H1 (cell line): ENCODE measurements at regions not wholly inside any gene's neighbourhood (a gene's known extent, or its start where the extent isn't known, plus 50 kb on each side); places are given as distances from the start of the nearest gene placed in this dataset.

Experiments used
- CTCF ChIA-PET: fragments of 300-600 bp; sonication (Branson Sonifier 250); formaldehyde crosslinking; loops from one replicate; lab custom pipeline; 2021; ENCODE audit not compliant: partially characterized antibody; lab: Charles Lee
- POLR2A ChIA-PET: fragments of 300-600 bp; sonication (Branson Sonifier 250); formaldehyde crosslinking; loops from one replicate; lab custom pipeline; 2021; ENCODE audit warnings: inconsistent platforms; ENCODE audit not compliant: partially characterized antibody; lab: Charles Lee
- DNase-seq, 2 experiments: peaks; one replicate each; pipeline versions ENCODE4 v3.0.0 to v3.0.0-alpha.2; 2010 to 2022; ENCODE audit warnings: low spot score in 2 of 2, low read depth in 1 of 2, mixed read lengths in 1 of 2
- FAIRE-seq: peaks from 2 replicates; lab custom pipeline; 2011; peaks lifted over from hg19 to GRCh38; lab: Jason Lieb, UNC
- H2AFZ ChIP-seq: 2 replicates; pipeline ENCODE4 v1.8.1; 2012; ENCODE audit warnings: low read length, inconsistent platforms
- H2AK5ac ChIP-seq: 2 replicates; pipeline ENCODE4 v1.6.1; 2013; ENCODE audit warnings: low read depth, low read length
- H2BK120ac ChIP-seq: replicated peaks from 2 replicates; pipeline ENCODE3; 2013; ENCODE audit warnings: low read depth, low read length, inconsistent platforms
- H2BK12ac ChIP-seq: 2 replicates; pipeline ENCODE4 v1.6.1; 2013; ENCODE audit warnings: low read depth, low read length
- H2BK15ac ChIP-seq: 2 replicates; pipeline ENCODE4 v1.6.1; 2013; ENCODE audit warnings: low read length
- H2BK20ac ChIP-seq: 2 replicates; pipeline ENCODE4 v1.6.1; 2013; ENCODE audit warnings: low read length
- H2BK5ac ChIP-seq: 2 replicates; pipeline ENCODE4 v1.6.1; 2013; ENCODE audit warnings: low read depth, low read length
- H3K14ac ChIP-seq: 2 replicates; pipeline ENCODE4 v1.6.1; 2013; ENCODE audit warnings: inconsistent platforms; ENCODE audit not compliant: insufficient read length
- H3K18ac ChIP-seq: 2 replicates; pipeline ENCODE4 v1.6.1; 2013; ENCODE audit warnings: low read length; ENCODE audit errors: extremely low read depth
- H3K23ac ChIP-seq: 2 replicates; pipeline ENCODE4 v1.6.1; 2013; ENCODE audit warnings: inconsistent platforms; ENCODE audit not compliant: insufficient read length
- H3K23me2 ChIP-seq: 2 replicates; pipeline ENCODE4 v1.6.1; 2013; ENCODE audit warnings: low read depth, low read length
- H3K27ac ChIP-seq: 2 replicates; pipeline ENCODE4 v1.6.1; 2011; ENCODE audit warnings: low read depth, low read length, inconsistent platforms
- H3K27me3 ChIP-seq, 4 experiments: replicated peaks in 1 of 4; 1 replicate in 1 of 4; 2 replicates in 3 of 4; pipeline versions ENCODE4 v1.6.1 to v1.8.1; 2011 to 2013; ENCODE audit warnings: low read length in 3 of 4, mild to moderate bottlenecking in 3 of 4, inconsistent platforms in 2 of 4, mixed read lengths in 2 of 4, moderate library complexity in 1 of 4; ENCODE audit not compliant: control insufficient read depth in 3 of 4, insufficient read depth in 3 of 4; ENCODE audit errors: extremely low read depth in 1 of 4
- H3K36me3 ChIP-seq, 4 experiments: 2 replicates each; pipeline versions ENCODE4 v1.6.1 to v1.8.1; 2011 to 2013; ENCODE audit warnings: mild to moderate bottlenecking in 4 of 4, low read length in 3 of 4, moderate library complexity in 2 of 4, control low read depth in 1 of 4, inconsistent platforms in 1 of 4; ENCODE audit not compliant: insufficient read depth in 4 of 4, control insufficient read depth in 2 of 4
- H3K4ac ChIP-seq: replicated peaks from 2 replicates; pipeline ENCODE3; 2013; ENCODE audit warnings: low read length, low read depth, mixed read lengths, inconsistent platforms; ENCODE audit not compliant: insufficient read length
- H3K4me1 ChIP-seq, 4 experiments: replicated peaks in 1 of 4; 1 replicate in 1 of 4; 2 replicates in 3 of 4; pipeline versions ENCODE4 v1.6.1 to v1.8.1; 2011 to 2013; ENCODE audit warnings: low read length in 3 of 4, inconsistent platforms in 2 of 4, mixed read lengths in 1 of 4; ENCODE audit not compliant: insufficient read depth in 4 of 4, control insufficient read depth in 3 of 4
- H3K4me2 ChIP-seq, 2 experiments: 2 replicates each; pipeline versions ENCODE4 v1.6.1 to v1.8.1; 2011 to 2013; ENCODE audit warnings: low read depth in 2 of 2, low read length in 2 of 2, control low read depth in 1 of 2, inconsistent platforms in 1 of 2, mild to moderate bottlenecking in 1 of 2; ENCODE audit not compliant: insufficient read depth in 1 of 2
- H3K4me3 ChIP-seq, 4 experiments: fragments of 200-600, 300-600 bp in 1 of 4; sonication (generic), shearing (Covaris generic), sonication (Bioruptor Twin) in 1 of 4; 2 replicates each; pipeline versions ENCODE4 v1.5.1 to v1.8.1; 2011 to 2016; ENCODE audit warnings: low read length in 4 of 4, low read depth in 3 of 4, control low read depth in 2 of 4, inconsistent platforms in 2 of 4, mild to moderate bottlenecking in 2 of 4, mixed read lengths in 1 of 4, moderate library complexity in 1 of 4; ENCODE audit not compliant: insufficient read depth in 2 of 4; ENCODE audit errors: extremely low read depth in 1 of 4
- H3K56ac ChIP-seq: replicated peaks from 2 replicates; pipeline ENCODE3; 2013; ENCODE audit warnings: low read depth, mild to moderate bottlenecking, mixed read lengths, low read length, inconsistent platforms; ENCODE audit not compliant: insufficient read length
- H3K79me1 ChIP-seq: 2 replicates; pipeline ENCODE4 v1.6.1; 2013; ENCODE audit warnings: low read depth, low read length, control low read depth
- H3K79me2 ChIP-seq, 2 experiments: 2 replicates each; pipeline versions ENCODE4 v1.6.1 to v1.8.1; 2012 to 2013; ENCODE audit warnings: low read length in 2 of 2, mild to moderate bottlenecking in 2 of 2, inconsistent platforms in 1 of 2; ENCODE audit not compliant: insufficient read depth in 2 of 2, control insufficient read depth in 1 of 2
- H3K9ac ChIP-seq, 4 experiments: replicated peaks in 1 of 4; 1 replicate in 1 of 4; 2 replicates in 3 of 4; pipeline versions ENCODE4 v1.6.1 to v1.8.1; 2011 to 2013; ENCODE audit warnings: low read depth in 3 of 4, low read length in 3 of 4, control low read depth in 2 of 4, mild to moderate bottlenecking in 2 of 4, moderate library complexity in 2 of 4, inconsistent platforms in 1 of 4; ENCODE audit errors: extremely low read depth in 1 of 4
- H3K9me3 ChIP-seq, 2 experiments: 2 replicates each; pipeline versions ENCODE4 v1.6.1 to v1.8.1; 2012 to 2013; ENCODE audit warnings: mild to moderate bottlenecking in 2 of 2, moderate library complexity in 2 of 2, control low read depth in 1 of 2, inconsistent platforms in 1 of 2, low read depth in 1 of 2, low read length in 1 of 2, mixed read lengths in 1 of 2; ENCODE audit not compliant: insufficient read depth in 2 of 2
- H4K20me1 ChIP-seq, 2 experiments: replicated peaks in 1 of 2; 2 replicates each; pipeline versions ENCODE3 to v1.8.1; 2011 to 2013; ENCODE audit warnings: inconsistent platforms in 2 of 2, low read length in 2 of 2, mild to moderate bottlenecking in 1 of 2; ENCODE audit not compliant: insufficient read depth in 2 of 2, control insufficient read depth in 1 of 2
- H4K5ac ChIP-seq: 2 replicates; pipeline ENCODE4 v1.6.1; 2013; ENCODE audit warnings: low read length, low read depth, mixed read lengths, inconsistent platforms; ENCODE audit not compliant: insufficient read length
- H4K8ac ChIP-seq: 2 replicates; pipeline ENCODE4 v1.8.0; 2013; ENCODE audit warnings: mild to moderate bottlenecking, moderate library complexity, low read length, inconsistent platforms; ENCODE audit not compliant: insufficient read depth; ENCODE audit errors: extremely low read depth
- H4K91ac ChIP-seq: replicated peaks from 2 replicates; pipeline ENCODE3; 2013; ENCODE audit warnings: low read length, mixed read lengths, inconsistent platforms; ENCODE audit not compliant: insufficient read length
- BACH1 ChIP-seq: IDR thresholded peaks from 2 replicates; pipeline ENCODE4 v1.6.1; 2012; ENCODE audit warnings: low read length, improper control_type of control experiment
- CTCF ChIP-seq, 3 experiments: IDR thresholded peaks; 1 replicate in 2 of 3; 2 replicates in 1 of 3; pipeline versions ENCODE4 v1.5.1 to v1.6.1; 2011; ENCODE audit warnings: low read length in 3 of 3, mild to moderate bottlenecking in 3 of 3, inconsistent platforms in 2 of 3, low read depth in 1 of 3, moderate library complexity in 1 of 3; ENCODE audit not compliant: insufficient read depth in 1 of 3; ENCODE audit errors: control extremely low read depth in 1 of 3
- EP300 ChIP-seq, 2 experiments: IDR thresholded peaks; 1 replicate in 1 of 2; 2 replicates in 1 of 2; pipeline ENCODE4 v1.6.1; 2011 to 2012; ENCODE audit warnings: low read depth in 2 of 2, low read length in 2 of 2, mild to moderate bottlenecking in 2 of 2, borderline replicate concordance in 1 of 2, inconsistent platforms in 1 of 2, moderate library complexity in 1 of 2
- RAD21 ChIP-seq, 2 experiments: IDR thresholded peaks in 1 of 2; conservative IDR thresholded peaks in 1 of 2; 2 replicates each; pipeline ENCODE4 v1.6.1; 2011; ENCODE audit warnings: low read depth in 2 of 2, low read length in 2 of 2, improper control_type of control experiment in 1 of 2, inconsistent platforms in 1 of 2, mild to moderate bottlenecking in 1 of 2, moderate library complexity in 1 of 2
- SRF ChIP-seq: IDR thresholded peaks from 2 replicates; pipeline ENCODE4 v1.6.1; 2011; ENCODE audit warnings: mild to moderate bottlenecking, low read depth, low read length, moderate library complexity
- TCF12 ChIP-seq: IDR thresholded peaks from 2 replicates; pipeline ENCODE4 v1.6.1; 2011; ENCODE audit warnings: low read depth, mild to moderate bottlenecking, low read length
- TEAD4 ChIP-seq: IDR thresholded peaks from 2 replicates; pipeline ENCODE4 v1.6.1; 2012; ENCODE audit warnings: low read depth, low read length, inconsistent platforms, mixed read lengths
- WGBS, 2 experiments: shearing (Covaris generic) in 1 of 2; methylation state at CpG; one replicate each; pipeline versions ENCODE4 v1.1.6 to v1.1.7; 2013 to 2015; ENCODE audit warnings: low lambda C conversion rate in 2 of 2, mixed read lengths in 2 of 2, inconsistent platforms in 1 of 2, low coverage in 1 of 2, missing lambda C conversion rate in 1 of 2; ENCODE audit not compliant: insufficient replicate concordance in 2 of 2, insufficient coverage in 1 of 2, insufficient read length in 1 of 2; ENCODE audit errors: extremely low coverage in 1 of 2, missing lambda C conversion rate in 1 of 2; 5-methylcytosine and 5-hydroxymethylcytosine counted together

- H4K8ac ChIP-seq, result no peak overlapping the region
- H2BK12ac ChIP-seq, result no peak overlapping the region
- H3K4ac ChIP-seq, result no peak overlapping the region
- no peak for DNase-seq
- no peak overlapping the region for H2BK120ac ChIP-seq
- H4K20me1 ChIP-seq, result no peaks in the 10 kb centered on the region
- no peak overlapping the region for H3K23ac ChIP-seq
- H3K9ac ChIP-seq, result no peak overlapping the region
- H2AK5ac ChIP-seq, result no peak overlapping the region
- TF ChIP-seq SRF (no peak), BACH1 (no peak), CTCF (IDR thresholded peaks at IDR 0.05; ENCODE audit: control extremely low read depth in 1 of 3, insufficient read depth in 1 of 3, low read depth in 1 of 3, low read length in 3 of 3) (peak in 1 of 3 experiments; percentile 20; a peak in 2 of 4 replicates), EP300 (IDR thresholded peaks at IDR 0.05; ENCODE audit: borderline replicate concordance in 1 of 2, low read depth in 2 of 2, low read length in 2 of 2) (no peak), RAD21 (IDR thresholded peaks at IDR 0.05 in 1 of 2, conservative IDR thresholded peaks at IDR 0.05 in 1 of 2; ENCODE audit: low read depth in 2 of 2, low read length in 2 of 2) (peak; percentile 22 to 53; a peak in 2 of 4 replicates), TEAD4 (no peak), TCF12 (no peak)
- TF ChIP-seq, all 59 proteins: peak for 2
- POLR2A ChIA-PET, result interaction anchor here (0.7 kb wide), 1 partner anchor 51 kb away, joined by 3 read pairs; no protein-coding TSS in a partner anchor
- FAIRE-seq, result no peak
- H3K79me1 ChIP-seq, result no peaks in the 10 kb centered on the region
- no peaks in the 10 kb centered on the region; a peak in 1 of 7 replicates for H3K4me1 ChIP-seq
- no peak overlapping the region for H4K5ac ChIP-seq
- H3K36me3 ChIP-seq, result no peaks in the 10 kb centered on the region
- 80% methylated on average over 1 of the region's 1 CpG; no CpG with 5 or more reads in 1 of the 2 experiments for WGBS, 2 experiments
- H2BK20ac ChIP-seq, result no peak overlapping the region
- H4K91ac ChIP-seq, result no peak overlapping the region
- no peak overlapping the region for H2BK15ac ChIP-seq
- H3K14ac ChIP-seq, result no peak overlapping the region
- H3K27me3 ChIP-seq, result no peaks in the 10 kb centered on the region
- H3K56ac ChIP-seq, result no peak overlapping the region
- H2AFZ ChIP-seq, result no peak overlapping the region
- no peaks in the 10 kb centered on the region for H3K79me2 ChIP-seq
- no peak overlapping the region for H3K4me3 ChIP-seq
- no peak overlapping the region for H3K18ac ChIP-seq
- no peak overlapping the region for H2BK5ac ChIP-seq
- no peak overlapping the region for H3K27ac ChIP-seq
- H3K4me2 ChIP-seq, result no peak overlapping the region
- H3K9me3 ChIP-seq, result peaks cover 17% of the 10 kb centered on the region in 2 experiments
- peaks cover 1% of the 10 kb centered on the region; the same call in 1 of the 2 replicates for H3K23me2 ChIP-seq
- CTCF ChIA-PET, result no interaction called here
Observed at GRCh38 chr9:97781902-97782301, 71.1 kb upstream of the FOXE1 start.
